NCI-H460 (cell line): ENCODE measurements at regions not wholly inside any gene's neighbourhood (a gene's known extent, or its start where the extent isn't known, plus 50 kb on each side); places are given as distances from the start of the nearest gene placed in this dataset.
"Not testable (repeated sequence)": the region's sequence is repeated elsewhere in the genome, so short reads cannot be mapped to it uniquely, and the experiment has no call there.

Experiments
- DNase-seq: peaks from one replicate; pipeline ENCODE4 v3.0.0-alpha.2; 2016; ENCODE audit warnings: low read depth; ENCODE audit errors: extremely low read depth

DNA sequence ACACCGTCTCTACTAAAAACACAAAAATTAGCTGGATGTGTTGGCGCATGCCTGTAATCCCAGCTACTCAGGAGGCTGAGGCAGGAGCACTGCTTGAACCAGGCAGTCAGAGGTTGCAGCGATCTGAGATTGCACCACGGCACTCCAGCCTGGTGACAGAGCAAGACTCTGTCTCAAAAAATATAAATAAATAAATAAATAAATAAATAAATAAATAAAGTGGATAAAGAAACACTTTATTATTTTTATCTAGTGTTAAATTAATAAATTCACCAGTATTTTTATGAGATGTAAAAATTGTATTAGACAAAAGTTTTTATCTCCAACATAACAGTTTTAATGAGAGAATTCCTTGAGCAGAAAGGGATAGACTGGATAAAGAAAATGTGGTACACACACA, 839.3 kb downstream of the DIAPH3 start:
- DNase-seq = not testable (repeated sequence)

- no peak for DNase-seq
These were observed 837.0 kb downstream of the DIAPH3 start for GRCh38 chr13:59326717-59327116.

DNA sequence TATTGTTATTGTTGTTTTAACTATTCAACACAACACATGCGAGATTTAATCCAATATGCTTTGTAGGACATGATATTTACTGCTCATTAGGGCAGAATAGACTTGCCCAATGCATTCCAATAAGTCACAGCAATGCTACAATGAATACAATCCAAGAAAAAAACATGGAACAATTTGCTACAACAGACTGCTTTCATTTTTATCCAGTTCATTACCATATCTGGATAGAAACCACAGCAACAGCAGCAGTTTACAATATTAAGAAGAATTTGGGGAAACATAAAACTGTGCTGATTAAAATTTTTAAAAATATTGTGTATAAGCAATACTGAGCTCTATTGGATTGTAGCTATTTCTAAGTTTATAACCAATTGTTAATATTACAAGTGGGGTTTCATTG, 833.0 kb downstream of the DIAPH3 start:
- no peak for DNase-seq

DNA sequence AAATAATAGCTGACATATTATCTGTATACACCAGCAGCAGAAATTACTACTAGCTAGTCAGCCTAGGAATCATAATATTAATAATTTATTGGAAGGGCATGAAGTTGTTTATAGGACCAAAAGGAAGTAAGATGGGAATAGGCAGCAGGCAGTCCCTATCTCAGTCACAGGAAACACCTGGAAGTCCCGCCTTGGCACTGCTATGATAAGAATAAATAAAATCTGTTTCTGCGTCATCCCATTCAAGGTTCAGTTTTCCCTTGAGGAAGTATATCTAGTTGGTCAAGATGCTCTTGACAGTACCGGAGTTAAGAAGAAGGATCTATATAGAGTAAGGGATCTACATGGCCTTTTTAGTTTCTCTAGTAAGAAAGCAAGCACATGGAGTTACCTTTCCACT, 830.8 kb downstream of the DIAPH3 start:
- no peak for DNase-seq

GRCh38 chr13:59337070-59337469, 826.7 kb downstream of the DIAPH3 start:
- DNase-seq = no peak

GRCh38 chr13:59340151-59340550, 823.6 kb downstream of the DIAPH3 start:
- DNase-seq = no peak

DNA sequence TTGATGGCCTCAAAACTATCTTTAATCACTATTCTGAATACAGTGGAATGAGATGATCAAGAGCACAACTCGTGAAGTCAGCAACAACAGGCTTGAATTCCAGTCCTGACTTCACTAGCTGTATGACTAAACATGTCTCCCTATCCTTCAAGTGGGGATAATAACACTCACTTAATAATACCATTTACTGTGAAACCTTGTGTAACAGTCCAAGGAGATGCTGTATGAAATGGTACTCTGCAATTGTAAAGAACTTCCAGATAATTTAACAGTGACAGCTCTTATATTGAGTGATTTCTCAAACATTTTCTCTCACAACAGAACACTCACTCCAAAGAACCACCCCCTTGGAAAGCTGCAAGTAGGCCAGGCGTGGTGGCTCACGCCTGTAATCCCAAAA, 823.1 kb downstream of the DIAPH3 start:
- no peak for DNase-seq

- no peak for DNase-seq
These were observed 821.3 kb downstream of the DIAPH3 start for GRCh38 chr13:59342400-59342799.

DNA sequence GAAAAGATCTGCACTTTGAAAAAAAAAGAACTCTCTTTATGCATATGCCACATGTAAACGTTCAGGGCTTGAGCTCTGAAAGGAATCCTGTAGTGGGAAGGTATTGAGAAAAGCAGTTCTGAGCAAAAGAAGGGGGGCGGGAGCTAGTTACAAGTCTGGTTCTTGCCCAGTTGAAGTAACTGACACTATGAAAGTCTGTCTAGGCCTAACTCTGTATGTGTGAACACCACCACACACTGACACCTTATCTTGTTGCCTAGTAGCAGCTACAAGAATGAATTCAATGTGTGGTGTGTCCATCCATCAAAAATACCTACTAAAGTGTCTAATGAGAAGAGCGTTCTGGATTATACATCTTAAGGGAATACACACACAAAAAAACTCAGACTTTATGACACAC, 820.6 kb downstream of the DIAPH3 start:
- no peak for DNase-seq

DNA sequence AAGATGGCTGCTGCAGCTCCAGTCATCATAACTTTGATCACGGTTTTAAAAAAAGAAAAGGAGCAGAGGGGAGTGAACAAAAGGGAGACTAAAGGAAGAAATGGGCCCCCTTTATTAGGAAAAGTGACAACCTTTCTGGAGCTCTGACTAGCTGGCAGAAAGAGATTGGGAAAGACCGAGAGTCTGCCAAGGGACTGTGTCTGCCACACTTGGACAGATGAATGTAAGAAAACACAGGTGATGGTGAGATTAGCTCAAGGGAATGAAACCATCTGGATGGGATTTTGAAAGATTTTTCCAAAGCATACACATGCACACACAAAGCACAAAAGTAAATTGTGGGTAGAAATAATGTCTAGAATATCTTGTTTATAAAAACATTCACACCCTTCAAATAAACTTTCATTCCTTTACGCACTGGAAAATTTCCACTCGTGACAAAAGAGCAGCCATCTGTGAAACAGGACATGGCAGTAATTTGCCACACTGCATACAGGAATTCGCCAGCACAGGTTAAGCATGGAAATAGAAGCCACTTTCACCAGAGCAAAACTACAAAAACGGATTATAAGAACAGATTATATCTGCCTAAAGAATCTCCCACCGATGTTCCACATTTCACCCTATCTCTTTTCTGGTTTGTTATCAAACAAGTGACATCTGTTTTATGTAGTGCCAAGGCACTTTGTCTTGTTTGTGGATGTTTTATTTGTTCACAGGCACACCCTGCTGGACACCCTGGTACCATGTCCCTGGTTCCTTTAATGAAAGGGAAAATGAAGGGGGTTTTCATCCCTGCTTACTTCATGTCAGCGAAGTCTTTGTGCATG, 819.5 kb downstream of the DIAPH3 start:
- DNase-seq = no peak

- no peak for DNase-seq
These were observed 818.4 kb downstream of the DIAPH3 start for GRCh38 chr13:59345311-59345710.

GRCh38 chr13:59346999-59347723, 816.6 kb downstream of the DIAPH3 start:
- no peak for DNase-seq

DNA sequence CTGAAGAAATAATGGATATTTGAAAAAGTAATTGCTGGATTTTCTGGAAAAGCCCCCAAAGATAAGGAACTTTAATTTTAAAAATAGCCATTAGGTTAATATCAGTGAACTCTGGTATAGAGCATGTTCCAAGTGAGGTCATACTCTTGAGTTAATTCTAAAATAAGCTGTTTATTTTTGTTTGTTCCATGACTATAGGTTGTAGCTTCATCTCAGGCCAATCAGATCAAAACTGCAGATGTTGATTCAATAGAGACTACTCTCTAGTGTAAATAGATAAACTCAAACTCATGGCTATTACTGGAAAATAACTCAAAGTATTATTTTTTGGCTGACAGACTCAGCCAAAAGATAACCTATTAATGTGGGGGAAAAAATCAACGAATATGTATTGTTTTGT, 815.1 kb downstream of the DIAPH3 start:
- no peak for DNase-seq

GRCh38 chr13:59352600-59352999, 811.1 kb downstream of the DIAPH3 start:
- no peak for DNase-seq

- DNase-seq = no peak
These were observed 808.9 kb downstream of the DIAPH3 start for GRCh38 chr13:59354665-59355369.

GRCh38 chr13:59356607-59357006, 807.1 kb downstream of the DIAPH3 start:
- DNase-seq = no peak

GRCh38 chr13:59358014-59358413, 805.7 kb downstream of the DIAPH3 start:
- no peak for DNase-seq

DNA sequence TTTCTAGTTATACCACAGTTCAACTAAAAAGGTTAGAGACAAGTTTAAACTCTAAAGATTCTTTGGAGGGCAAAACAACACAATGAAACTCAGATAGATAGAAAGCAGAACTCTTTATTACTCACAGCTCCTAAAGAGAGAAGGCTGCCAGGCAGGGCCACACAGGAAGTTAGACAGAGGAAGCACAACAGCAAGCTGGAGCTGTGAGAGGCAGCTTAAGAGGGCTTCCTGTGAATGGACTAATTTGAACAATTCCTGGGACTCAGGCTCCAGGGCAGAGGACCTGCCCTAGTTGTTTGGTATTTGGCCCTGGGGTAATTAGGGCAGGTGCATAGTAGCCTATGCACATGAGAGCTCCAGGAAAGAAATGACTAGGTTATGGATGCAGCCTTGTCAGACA, 803.6 kb downstream of the DIAPH3 start:
- DNase-seq = no peak

DNA sequence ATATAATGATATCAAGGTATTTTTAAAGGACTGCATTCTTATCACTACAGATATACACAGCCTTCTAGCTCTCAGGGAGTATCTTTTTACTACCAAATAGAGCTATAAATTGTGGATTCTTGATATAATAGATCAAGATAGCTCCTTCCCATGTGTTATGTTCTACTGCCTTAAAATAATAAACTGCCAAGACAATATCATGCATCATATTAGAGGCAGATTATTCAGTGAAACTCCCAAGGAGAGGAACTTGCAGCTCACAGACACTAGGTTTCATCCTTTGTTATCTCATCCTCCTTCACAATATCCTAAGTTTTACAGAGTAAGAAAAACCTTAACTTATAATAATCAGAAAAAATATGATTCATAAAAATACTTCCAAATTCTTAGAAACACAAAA, 802.8 kb downstream of the DIAPH3 start:
- DNase-seq = no peak

DNA sequence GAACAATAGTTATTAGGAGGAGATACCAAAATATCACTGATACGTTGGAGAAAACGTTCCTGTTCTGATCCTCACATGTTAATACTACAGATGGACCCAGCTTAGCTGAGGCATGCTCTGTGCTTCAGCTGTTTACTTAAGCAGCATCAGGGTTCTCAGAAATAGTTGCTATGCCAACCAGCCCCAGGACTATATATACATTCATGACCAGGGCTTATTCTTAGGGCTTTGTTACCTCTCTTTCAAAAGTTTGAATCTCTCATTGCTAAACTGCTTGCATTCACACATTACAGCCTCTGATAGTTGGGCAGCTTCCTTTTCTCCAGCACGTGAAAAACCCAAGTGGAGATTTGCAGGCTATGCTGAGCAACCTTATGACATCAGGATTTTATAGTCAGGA, 800.4 kb downstream of the DIAPH3 start:
- DNase-seq = no peak

DNA sequence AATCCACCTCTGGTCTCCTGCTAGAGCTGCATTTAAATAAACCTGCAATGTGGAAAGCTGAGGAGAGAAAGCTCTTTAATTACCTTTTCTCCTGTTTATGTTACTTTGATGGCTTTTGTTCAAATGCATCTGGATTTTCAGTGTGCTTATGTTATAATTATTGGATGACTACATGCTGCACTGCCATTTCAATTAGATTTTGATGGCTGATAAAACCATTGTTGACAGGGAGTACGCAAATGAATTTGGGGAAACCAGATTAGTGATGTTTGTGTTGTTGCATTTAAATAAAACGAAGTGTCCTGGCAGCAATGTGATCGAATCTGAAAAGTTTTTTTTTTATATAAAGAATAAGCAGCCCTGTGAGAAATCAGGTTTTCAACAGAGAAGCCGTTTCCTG, 799.8 kb downstream of the DIAPH3 start:
- no peak for DNase-seq

- no peak for DNase-seq
These were observed 799.1 kb downstream of the DIAPH3 start for GRCh38 chr13:59364641-59365085.
